ENCODE measurements at regions not wholly inside any gene's neighbourhood (a gene's known extent, or its start where the extent isn't known, plus 50 kb on each side); places are given as distances from the start of the nearest gene placed in this dataset.
"Not testable (repeated sequence)": the region's sequence is repeated elsewhere in the genome, so short reads cannot be mapped to it uniquely, and the experiment has no call there.

GRCh38 chr15:69763831-69764230 is 311.2 kb downstream of the RPLP1 start:
- peaks cover 31 to 33% of the 10 kb centered on the region in 2 donors for H3K4me1 Mint-ChIP-seq

GRCh38 chr15:69766156-69766555 is 313.5 kb downstream of the RPLP1 start:
- Mint-ChIP-seq H3K4me3 (no peak overlapping the region), H3K27me3 (ENCODE audit: low read depth in 3 of 3) (peaks cover 24 to 32% (median 27%) of the 10 kb centered on the region in 3 donors), H3K4me1 (peaks cover 7 to 18% of the 10 kb centered on the region in 2 donors), H3K27ac (no peak overlapping the region), H3K36me3 (no peaks in the 10 kb centered on the region), H3K9me3 (peaks cover 0 to 3% (median 0%) of the 10 kb centered on the region in 6 donors)
- DNase-seq, result no peak

More at GRCh38 chr15:69763831-69764230, 311.2 kb downstream of the RPLP1 start:
- Mint-ChIP-seq H3K36me3 (no peaks in the 10 kb centered on the region), H3K27ac (no peak overlapping the region), H3K27me3 (ENCODE audit: low read depth in 3 of 3) (peaks cover 31 to 38% (median 31%) of the 10 kb centered on the region in 3 donors), H3K4me3 (no peak overlapping the region), H3K9me3 (peaks cover 0 to 3% (median 0%) of the 10 kb centered on the region in 6 donors)
- no peak for DNase-seq

GRCh38 chr15:69767191-69767590 is 314.6 kb downstream of the RPLP1 start:
- Mint-ChIP-seq H3K9me3 (peaks cover 0 to 3% (median 0%) of the 10 kb centered on the region in 6 donors), H3K36me3 (no peaks in the 10 kb centered on the region), H3K27me3 (ENCODE audit: low read depth in 3 of 3) (peaks cover 27 to 37% (median 28%) of the 10 kb centered on the region in 3 donors), H3K4me3 (no peak overlapping the region), H3K27ac (no peak overlapping the region), H3K4me1 (peaks cover 0 to 8% of the 10 kb centered on the region in 2 donors)
- DNase-seq, result no peak

DNA sequence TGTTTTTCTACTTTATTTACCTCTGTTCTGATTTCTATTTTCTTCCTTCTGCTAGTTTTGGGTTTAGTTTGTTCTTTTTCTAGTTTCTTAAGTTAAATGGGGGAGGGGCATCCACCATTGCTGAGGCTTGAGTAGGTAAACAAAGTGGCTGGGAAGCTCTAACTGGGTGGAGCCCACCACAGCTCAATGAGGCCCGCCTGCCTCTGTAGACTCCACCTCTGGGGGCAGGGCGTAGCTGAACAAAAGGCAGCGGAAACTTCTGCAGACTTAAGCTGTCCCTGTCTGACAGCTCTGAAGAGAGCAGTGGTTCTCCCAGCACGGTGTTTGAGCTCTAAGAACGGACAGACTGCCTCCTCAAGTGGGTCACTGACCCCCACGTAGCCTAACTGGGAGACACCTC is 316.7 kb downstream of the RPLP1 start:
- H3K4me1 Mint-ChIP-seq, H3K9me3 Mint-ChIP-seq, H3K27ac Mint-ChIP-seq, H3K36me3 Mint-ChIP-seq, H3K4me3 Mint-ChIP-seq, DNase-seq: not testable (repeated sequence)
- H3K27me3 Mint-ChIP-seq (ENCODE audit: low read depth in 3 of 3), result peaks cover 16 to 41% (median 36%) of the 10 kb centered on the region in 3 donors

DNA sequence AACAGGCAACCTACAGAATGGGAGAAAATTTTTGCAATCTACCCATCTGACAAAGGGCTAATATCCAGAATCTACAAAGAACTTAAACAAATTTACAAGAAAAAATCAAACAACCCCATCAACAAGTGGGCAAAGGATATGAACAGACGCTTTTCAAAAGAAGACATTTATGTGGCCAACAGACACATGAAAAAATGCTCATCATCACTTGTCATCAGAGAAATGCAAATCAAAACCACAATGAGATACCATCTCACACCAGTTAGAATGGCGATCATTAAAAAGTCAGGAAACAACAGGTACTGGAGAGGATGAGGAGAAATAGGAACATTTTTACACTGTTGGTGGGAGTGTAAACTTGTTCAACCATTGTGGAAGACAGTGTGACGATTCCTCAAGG is 321.6 kb downstream of the RPLP1 start:
- not testable (repeated sequence) for H3K4me3 Mint-ChIP-seq, DNase-seq, H3K4me1 Mint-ChIP-seq, H3K9me3 Mint-ChIP-seq, H3K36me3 Mint-ChIP-seq, H3K27ac Mint-ChIP-seq
- peaks cover 19 to 24% (median 19%) of the 10 kb centered on the region in 3 donors for H3K27me3 Mint-ChIP-seq (ENCODE audit: low read depth in 3 of 3)

- H3K4me1 Mint-ChIP-seq, result not testable (repeated sequence)
These were observed 322.1 kb downstream of the RPLP1 start for GRCh38 chr15:69774711-69775110.

DNA sequence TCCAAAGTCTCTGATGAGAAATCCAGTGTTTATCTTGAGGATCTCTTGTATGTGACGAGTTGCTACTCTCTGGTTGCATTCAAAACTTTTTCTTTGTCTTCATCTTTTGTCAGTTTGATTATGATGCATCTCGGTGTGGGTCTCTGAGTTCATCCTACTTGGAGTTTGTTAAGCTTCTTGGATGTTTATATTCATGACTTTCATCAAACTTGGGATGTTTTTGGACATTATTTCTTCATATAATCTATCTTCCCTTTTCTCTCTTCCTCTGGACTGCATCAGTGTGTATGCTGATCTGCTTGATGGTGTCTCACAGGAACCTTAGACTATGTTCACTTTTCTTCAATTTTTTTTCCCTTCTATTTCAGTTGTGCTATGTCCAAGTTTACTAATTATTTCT is 320.4 kb downstream of the TLE3 start:
- no peak overlapping the region for H3K4me3 Mint-ChIP-seq
- no peaks in the 10 kb centered on the region for H3K36me3 Mint-ChIP-seq
- H3K9me3 Mint-ChIP-seq, result peaks cover 0 to 4% (median 0%) of the 10 kb centered on the region in 6 donors
- peaks cover 9 to 18% (median 12%) of the 10 kb centered on the region in 3 donors for H3K27me3 Mint-ChIP-seq (ENCODE audit: low read depth in 3 of 3)
- H3K4me1 Mint-ChIP-seq, result peaks cover 2 to 10% of the 10 kb centered on the region in 2 donors
- no peak overlapping the region for H3K27ac Mint-ChIP-seq
- DNase-seq, result no peak

More at GRCh38 chr15:69774711-69775110, 322.1 kb downstream of the RPLP1 start:
- H3K27ac Mint-ChIP-seq, H3K36me3 Mint-ChIP-seq, DNase-seq, H3K9me3 Mint-ChIP-seq, H3K4me3 Mint-ChIP-seq: not testable (repeated sequence)
- peaks cover 16 to 24% (median 19%) of the 10 kb centered on the region in 3 donors for H3K27me3 Mint-ChIP-seq (ENCODE audit: low read depth in 3 of 3)

- H3K4me1 Mint-ChIP-seq, result peaks cover 2 to 10% of the 10 kb centered on the region in 2 donors
- no peak overlapping the region for H3K27ac Mint-ChIP-seq
- no peaks in the 10 kb centered on the region for H3K36me3 Mint-ChIP-seq
- H3K27me3 Mint-ChIP-seq (ENCODE audit: low read depth in 3 of 3), result peaks cover 3 to 13% (median 7%) of the 10 kb centered on the region in 3 donors
- no peak for DNase-seq
- H3K4me3 Mint-ChIP-seq, result no peak overlapping the region
- peaks cover 0 to 4% (median 0%) of the 10 kb centered on the region in 6 donors for H3K9me3 Mint-ChIP-seq
These were observed 317.3 kb downstream of the TLE3 start for GRCh38 chr15:69780374-69780773.

DNA sequence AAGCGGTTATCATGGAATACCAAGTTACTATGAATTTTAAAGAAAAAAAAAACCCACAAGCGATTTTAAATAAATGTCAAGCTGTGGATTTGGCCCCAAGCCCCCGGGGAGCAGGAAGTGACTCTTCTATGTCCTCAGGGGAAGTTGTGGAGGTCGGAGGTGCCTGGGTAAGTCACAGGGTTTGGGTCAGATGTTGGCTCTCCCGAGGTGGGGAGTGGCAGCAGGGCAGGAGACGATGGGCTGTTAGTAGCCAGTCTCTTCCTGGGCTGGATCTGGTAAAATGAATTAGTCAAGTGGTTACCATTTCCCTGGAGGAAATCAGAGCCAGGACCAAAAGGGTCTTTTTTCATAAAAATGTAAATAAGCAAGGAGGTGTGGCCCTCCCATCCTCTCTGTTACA is 316.7 kb downstream of the TLE3 start:
- peaks cover 2 to 10% of the 10 kb centered on the region in 2 donors for H3K4me1 Mint-ChIP-seq
- H3K4me3 Mint-ChIP-seq, result no peak overlapping the region
- no peak for DNase-seq
- H3K36me3 Mint-ChIP-seq, result no peaks in the 10 kb centered on the region
- H3K27me3 Mint-ChIP-seq (ENCODE audit: low read depth in 3 of 3), result peaks cover 3 to 13% (median 7%) of the 10 kb centered on the region in 3 donors
- H3K9me3 Mint-ChIP-seq, result peaks cover 0 to 4% (median 0%) of the 10 kb centered on the region in 6 donors
- H3K27ac Mint-ChIP-seq, result no peak overlapping the region

DNA sequence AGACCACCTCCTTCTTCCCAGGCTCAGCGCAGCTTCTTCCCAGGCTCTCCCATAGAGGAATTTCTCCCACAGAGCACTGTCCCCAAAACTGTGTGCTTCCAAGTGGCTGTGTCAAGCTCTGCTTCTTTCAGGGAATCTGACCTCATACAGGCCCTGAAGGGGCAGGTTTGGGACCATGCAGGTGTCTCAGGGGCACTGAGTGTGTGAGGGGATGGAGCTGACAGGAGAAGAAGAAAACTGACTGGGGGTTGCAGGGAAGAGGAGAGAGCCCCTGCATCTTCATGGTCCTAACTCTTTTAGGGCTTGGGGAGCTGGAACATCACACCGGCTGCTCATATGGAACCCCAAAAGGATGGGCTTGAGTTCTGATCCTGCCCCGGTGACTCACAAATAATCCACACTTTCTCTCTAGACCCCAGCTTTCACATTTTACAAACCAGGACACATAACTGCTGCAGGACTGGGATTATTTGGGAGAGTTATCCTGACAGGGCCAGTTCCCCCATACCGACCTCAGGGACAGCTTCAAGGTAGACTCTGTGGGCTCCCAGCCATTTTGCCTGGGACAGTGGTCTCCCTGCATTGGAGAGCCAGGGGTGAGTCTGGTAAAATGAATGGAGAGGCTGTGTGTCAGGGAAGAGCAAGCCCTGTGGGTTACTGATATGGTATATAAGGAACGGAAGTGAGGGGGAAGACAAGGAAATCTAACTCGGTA is 316.1 kb downstream of the TLE3 start:
- Mint-ChIP-seq H3K9me3 (peaks cover 0 to 4% (median 0%) of the 10 kb centered on the region in 6 donors), H3K27ac (no peak overlapping the region), H3K4me3 (no peak overlapping the region), H3K36me3 (no peaks in the 10 kb centered on the region), H3K4me1 (peaks cover 2 to 10% of the 10 kb centered on the region in 2 donors), H3K27me3 (ENCODE audit: low read depth in 3 of 3) (peaks cover 7 to 9% (median 7%) of the 10 kb centered on the region in 3 donors)
- no peak for DNase-seq

- no peaks in the 10 kb centered on the region for H3K36me3 Mint-ChIP-seq
- peaks cover 0 to 4% (median 0%) of the 10 kb centered on the region in 6 donors for H3K9me3 Mint-ChIP-seq
- H3K4me1 Mint-ChIP-seq, result peaks cover 2 to 10% of the 10 kb centered on the region in 2 donors
- peaks cover 7 to 11% (median 7%) of the 10 kb centered on the region in 3 donors for H3K27me3 Mint-ChIP-seq (ENCODE audit: low read depth in 3 of 3)
- H3K4me3 Mint-ChIP-seq, result no peak overlapping the region
- H3K27ac Mint-ChIP-seq, result no peak overlapping the region
- no peak for DNase-seq
These were observed 315.5 kb downstream of the TLE3 start for GRCh38 chr15:69782139-69782658.

- Mint-ChIP-seq H3K27me3 (ENCODE audit: low read depth in 3 of 3) (peaks cover 7 to 10% (median 7%) of the 10 kb centered on the region in 3 donors), H3K4me3 (no peak overlapping the region), H3K36me3 (no peaks in the 10 kb centered on the region), H3K9me3 (no peaks in the 10 kb centered on the region), H3K4me1 (peaks cover 2 to 10% of the 10 kb centered on the region in 2 donors), H3K27ac (no peak overlapping the region)
- no peak for DNase-seq
These were observed 314.9 kb downstream of the TLE3 start for GRCh38 chr15:69782809-69783208.

DNA sequence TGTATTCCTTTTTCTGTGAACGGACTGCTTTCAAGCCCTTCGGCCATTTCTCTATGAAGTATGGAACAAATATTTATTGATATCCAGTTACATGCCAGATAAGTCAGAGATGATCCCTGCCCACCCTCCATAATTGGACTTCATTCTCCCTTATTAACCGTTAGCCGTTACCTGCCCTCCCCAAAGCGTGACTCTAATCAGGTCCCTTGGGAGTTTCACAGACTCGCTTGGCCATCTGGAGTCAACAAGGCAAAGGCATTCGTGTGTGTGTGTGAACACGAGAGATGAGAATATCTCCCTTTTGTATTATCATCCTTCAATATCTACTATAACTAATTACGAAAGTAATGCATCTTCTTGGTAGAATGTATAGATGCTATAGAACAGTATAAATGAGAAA is 314.5 kb downstream of the TLE3 start:
- no peak overlapping the region for H3K27ac Mint-ChIP-seq
- H3K4me1 Mint-ChIP-seq, result peaks cover 2 to 10% of the 10 kb centered on the region in 2 donors
- no peaks in the 10 kb centered on the region for H3K36me3 Mint-ChIP-seq
- H3K27me3 Mint-ChIP-seq (ENCODE audit: low read depth in 3 of 3), result peaks cover 7 to 10% (median 7%) of the 10 kb centered on the region in 3 donors
- H3K4me3 Mint-ChIP-seq, result no peak overlapping the region
- no peaks in the 10 kb centered on the region for H3K9me3 Mint-ChIP-seq
- DNase-seq, result no peak

DNA sequence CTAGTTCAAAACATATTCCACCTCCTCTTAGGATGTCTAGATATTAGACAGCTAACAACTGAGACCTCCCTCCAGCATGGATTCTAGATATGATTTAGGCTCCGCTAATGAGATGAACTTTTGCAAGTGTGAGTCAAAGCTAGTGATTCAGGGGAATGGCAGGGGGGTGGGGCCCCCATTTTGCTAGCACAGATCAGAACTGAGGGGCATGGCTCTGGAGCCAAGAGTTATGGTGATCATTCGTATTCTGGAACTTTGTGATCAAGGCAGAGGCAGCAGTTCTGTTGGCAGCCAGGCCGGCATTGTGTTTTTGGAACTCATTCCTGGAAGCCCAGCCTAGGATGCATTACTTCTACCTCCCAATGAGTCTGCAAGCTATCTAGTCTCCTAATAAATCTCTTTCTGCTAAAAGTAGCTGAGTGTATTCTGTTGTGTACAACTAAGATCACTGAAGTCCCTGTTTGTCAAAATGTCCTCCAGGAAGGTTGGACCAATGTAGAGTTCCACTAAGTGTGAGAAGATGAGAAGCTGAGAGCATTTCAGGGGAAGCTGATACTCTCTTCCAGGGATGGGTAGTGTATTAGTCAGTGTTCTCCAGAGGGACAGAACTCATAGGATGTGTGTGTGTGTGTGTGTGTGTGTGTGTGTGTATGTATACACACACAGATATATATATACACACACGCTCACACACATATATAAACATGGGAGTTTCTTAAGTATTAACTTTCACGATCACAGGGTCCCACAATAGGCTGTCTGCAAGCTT is 312.7 kb downstream of the TLE3 start:
- Mint-ChIP-seq H3K9me3 (no peaks in the 10 kb centered on the region), H3K36me3 (no peaks in the 10 kb centered on the region), H3K4me1 (peaks cover 2 to 10% of the 10 kb centered on the region in 2 donors), H3K4me3 (no peak overlapping the region), H3K27ac (no peak overlapping the region), H3K27me3 (ENCODE audit: low read depth in 3 of 3) (peaks cover 5 to 15% (median 8%) of the 10 kb centered on the region in 3 donors)
- DNase-seq, result no peak

Measured in immature natural killer cell (primary cell).